ENCODE measurements at regions not wholly inside any gene's neighbourhood (a gene's known extent, or its start where the extent isn't known, plus 50 kb on each side); places are given as distances from the start of the nearest gene placed in this dataset.

- Histone ChIP-seq H3K9me3 (peaks cover 0 to 10% of the 10 kb centered on the region in 2 donors), H3K27ac (no peak overlapping the region), H3K36me3 (no peaks in the 10 kb centered on the region), H3K4me1 (no peaks in the 10 kb centered on the region), H3K4me3 (no peak overlapping the region), H3K27me3 (no peaks in the 10 kb centered on the region)
- no peak for DNase-seq (ENCODE audit: low spot score)
- TF ChIP-seq, protein P1, sequence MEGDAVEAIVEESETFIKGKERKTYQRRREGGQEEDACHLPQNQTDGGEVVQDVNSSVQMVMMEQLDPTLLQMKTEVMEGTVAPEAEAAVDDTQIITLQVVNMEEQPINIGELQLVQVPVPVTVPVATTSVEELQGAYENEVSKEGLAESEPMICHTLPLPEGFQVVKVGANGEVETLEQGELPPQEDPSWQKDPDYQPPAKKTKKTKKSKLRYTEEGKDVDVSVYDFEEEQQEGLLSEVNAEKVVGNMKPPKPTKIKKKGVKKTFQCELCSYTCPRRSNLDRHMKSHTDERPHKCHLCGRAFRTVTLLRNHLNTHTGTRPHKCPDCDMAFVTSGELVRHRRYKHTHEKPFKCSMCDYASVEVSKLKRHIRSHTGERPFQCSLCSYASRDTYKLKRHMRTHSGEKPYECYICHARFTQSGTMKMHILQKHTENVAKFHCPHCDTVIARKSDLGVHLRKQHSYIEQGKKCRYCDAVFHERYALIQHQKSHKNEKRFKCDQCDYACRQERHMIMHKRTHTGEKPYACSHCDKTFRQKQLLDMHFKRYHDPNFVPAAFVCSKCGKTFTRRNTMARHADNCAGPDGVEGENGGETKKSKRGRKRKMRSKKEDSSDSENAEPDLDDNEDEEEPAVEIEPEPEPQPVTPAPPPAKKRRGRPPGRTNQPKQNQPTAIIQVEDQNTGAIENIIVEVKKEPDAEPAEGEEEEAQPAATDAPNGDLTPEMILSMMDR (IDR thresholded peaks at IDR 0.05): no peak
Measured at GRCh38 chr15:97126553-97127233, 796.2 kb downstream of the NR2F2 start.

GRCh38 chr15:97129674-97130073 lies 799.2 kb downstream of the NR2F2 start:
- H3K36me3 ChIP-seq: no peaks in the 10 kb centered on the region
- no peak overlapping the region for H3K4me3 ChIP-seq
- H3K9me3 ChIP-seq: peaks cover 0 to 18% of the 10 kb centered on the region in 2 donors
- H3K27ac ChIP-seq: no peak overlapping the region
- TF ChIP-seq, protein P1 (IDR thresholded peaks at IDR 0.05): no peak
- DNase-seq (ENCODE audit: low spot score): no peak
- no peaks in the 10 kb centered on the region for H3K27me3 ChIP-seq
- H3K4me1 ChIP-seq: no peaks in the 10 kb centered on the region

DNA sequence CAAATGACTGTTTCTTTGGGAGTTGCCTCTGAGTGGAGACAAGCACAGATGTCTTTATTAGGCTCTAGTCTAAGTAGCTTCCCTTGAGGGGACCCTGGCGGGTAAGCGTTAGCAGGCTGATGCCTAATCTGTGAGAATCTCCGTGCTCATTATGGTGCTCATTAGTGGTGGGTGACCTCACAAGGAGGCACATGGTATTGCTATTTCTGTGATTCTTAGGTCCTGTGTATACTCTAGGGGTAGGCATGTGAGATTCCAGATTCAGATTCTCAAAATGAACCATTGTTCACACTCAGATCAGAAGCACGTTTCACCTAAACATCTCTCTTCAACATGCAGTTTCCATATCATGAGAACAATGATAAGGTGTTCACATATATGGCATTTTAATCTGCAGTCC lies 809.7 kb downstream of the NR2F2 start:
- no peak overlapping the region for H3K27ac ChIP-seq
- H3K4me3 ChIP-seq: no peak overlapping the region
- H3K36me3 ChIP-seq: no peaks in the 10 kb centered on the region
- TF ChIP-seq, protein P1 (IDR thresholded peaks at IDR 0.05): no peak
- H3K9me3 ChIP-seq: no peaks in the 10 kb centered on the region
- no peak for DNase-seq (ENCODE audit: low spot score)
- no peaks in the 10 kb centered on the region for H3K27me3 ChIP-seq
- no peaks in the 10 kb centered on the region for H3K4me1 ChIP-seq

GRCh38 chr15:97141360-97141759 lies 810.9 kb downstream of the NR2F2 start:
- no peak overlapping the region for H3K27ac ChIP-seq
- no peaks in the 10 kb centered on the region for H3K4me1 ChIP-seq
- H3K36me3 ChIP-seq: no peaks in the 10 kb centered on the region
- H3K27me3 ChIP-seq: no peaks in the 10 kb centered on the region
- H3K4me3 ChIP-seq: no peak overlapping the region
- DNase-seq (ENCODE audit: low spot score): no peak
- no peaks in the 10 kb centered on the region for H3K9me3 ChIP-seq
- TF ChIP-seq, protein P1 (IDR thresholded peaks at IDR 0.05): no peak

DNA sequence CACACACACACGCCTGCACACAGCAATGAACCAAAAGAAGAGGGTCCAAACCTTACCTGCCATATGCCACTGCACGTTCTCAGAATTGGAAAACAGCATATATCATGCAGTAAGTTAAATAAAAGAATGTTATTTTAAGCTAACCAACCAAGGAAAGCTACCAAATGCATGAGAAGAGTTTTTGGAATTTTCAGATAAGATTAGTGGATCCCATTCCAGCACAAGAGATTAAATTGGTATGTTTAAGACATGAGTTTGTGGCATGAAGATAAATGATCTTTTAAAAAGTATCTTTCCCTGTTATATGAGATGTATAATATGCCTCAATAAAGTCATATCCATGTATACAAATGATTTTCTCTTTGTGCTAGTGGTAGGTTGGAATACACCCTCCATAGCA lies 811.4 kb downstream of the NR2F2 start:
- TF ChIP-seq, protein P1 (IDR thresholded peaks at IDR 0.05): no peak
- H3K9me3 ChIP-seq: no peaks in the 10 kb centered on the region
- DNase-seq (ENCODE audit: low spot score): no peak
- H3K27ac ChIP-seq: no peak overlapping the region
- no peak overlapping the region for H3K4me3 ChIP-seq
- no peaks in the 10 kb centered on the region for H3K27me3 ChIP-seq
- H3K36me3 ChIP-seq: no peaks in the 10 kb centered on the region
- H3K4me1 ChIP-seq: no peaks in the 10 kb centered on the region
